ENCODE measurements at regions not wholly inside any gene's neighbourhood (a gene's known extent, or its start where the extent isn't known, plus 50 kb on each side); places are given as distances from the start of the nearest gene placed in this dataset.

DNA sequence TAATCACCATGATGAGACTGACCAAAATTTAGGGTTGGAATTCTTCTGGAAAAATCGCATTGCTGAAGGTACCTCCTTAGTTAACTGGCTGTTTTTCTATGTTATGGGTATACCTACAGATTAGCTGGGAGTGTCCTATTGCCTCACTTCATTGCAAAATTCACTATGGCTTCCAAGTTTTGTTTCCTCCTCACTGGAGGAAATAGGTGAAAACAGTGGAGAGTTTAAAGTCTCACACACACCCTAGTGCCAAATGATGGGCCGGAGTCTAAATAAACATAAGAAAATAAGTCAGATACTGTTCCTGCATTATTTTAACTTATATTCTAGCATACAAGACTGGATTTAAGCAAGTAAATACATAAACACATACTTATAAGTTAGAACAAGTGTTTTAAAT is 98.2 kb downstream of the AHR start:
- Mint-ChIP-seq H3K4me3 (no peak overlapping the region), H3K4me1 (ENCODE audit: low read depth) (peaks cover 22% of the 10 kb centered on the region), H3K27ac (no peak overlapping the region), H3K36me3 (ENCODE audit: low read depth) (peaks cover 18% of the 10 kb centered on the region), H3K27me3 (ENCODE audit: low read depth) (no peaks in the 10 kb centered on the region), H3K9me3 (ENCODE audit: insufficient read depth) (peaks cover 24% of the 10 kb centered on the region)
- POLR2A ChIA-PET: no interaction called here
- DNase-seq: no peak
- CTCF ChIA-PET: no interaction called here
- ATAC-seq: no peak

DNA sequence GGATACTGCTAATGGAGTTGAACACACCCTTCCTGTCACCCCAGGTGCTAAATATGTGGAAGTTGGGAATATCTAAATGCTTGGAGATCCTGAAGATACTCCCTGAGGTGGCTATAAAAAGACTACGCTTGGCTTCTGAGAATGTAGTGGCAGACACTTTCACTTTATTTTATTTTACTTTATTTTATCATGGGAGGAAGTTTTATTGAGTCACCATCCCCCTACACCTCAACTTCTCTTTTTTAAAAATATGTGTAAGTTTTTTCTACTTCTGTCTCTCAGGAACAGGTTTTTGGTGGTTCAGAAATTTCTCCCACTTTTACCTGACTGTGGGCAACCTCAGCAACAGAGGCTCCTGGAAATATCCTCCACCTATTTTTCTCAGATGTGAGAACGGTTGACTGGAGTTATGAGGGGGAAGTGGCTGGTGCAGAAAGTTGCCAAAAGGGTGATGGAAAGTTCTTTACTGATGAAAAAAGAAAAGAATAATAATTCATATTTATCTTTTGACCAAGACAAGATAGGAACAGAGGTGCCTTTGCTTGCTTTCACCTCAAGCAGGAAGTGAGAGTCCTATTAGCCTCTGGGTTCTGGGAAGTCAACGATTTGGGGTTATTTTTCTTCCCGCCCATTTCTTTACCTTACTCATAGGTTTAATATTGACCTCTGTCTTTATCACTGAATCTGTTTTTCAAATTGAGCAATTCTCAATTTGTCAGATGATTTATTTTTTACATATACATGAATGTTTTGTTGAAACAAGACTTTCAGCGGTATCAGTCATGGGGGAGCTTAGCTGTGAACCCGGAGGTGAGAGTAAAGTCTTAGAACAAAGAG is 103.6 kb downstream of the AHR start:
- Mint-ChIP-seq H3K4me1 (ENCODE audit: low read depth) (peaks cover 39% of the 10 kb centered on the region), H3K36me3 (ENCODE audit: low read depth) (peaks cover 4% of the 10 kb centered on the region), H3K27ac (peak overlapping the region; percentile 85), H3K9me3 (ENCODE audit: insufficient read depth) (no peaks in the 10 kb centered on the region), H3K27me3 (ENCODE audit: low read depth) (peaks cover 8% of the 10 kb centered on the region), H3K4me3 (peak overlapping the region; percentile 33)
- ChIA-PET POLR2A (interaction anchor here (1.2 to 1.4 kb wide), 2 partner anchors 11 to 104 kb away, joined by 3 to 5 read pairs; partner anchors contain the start of gene AHR), CTCF (interaction anchor here (0.7 kb wide), 1 partner anchor 419 kb away, joined by 3 read pairs; no protein-coding TSS in a partner anchor)
- DNase-seq (no peak), ATAC-seq (peak; percentile 52)

DNA sequence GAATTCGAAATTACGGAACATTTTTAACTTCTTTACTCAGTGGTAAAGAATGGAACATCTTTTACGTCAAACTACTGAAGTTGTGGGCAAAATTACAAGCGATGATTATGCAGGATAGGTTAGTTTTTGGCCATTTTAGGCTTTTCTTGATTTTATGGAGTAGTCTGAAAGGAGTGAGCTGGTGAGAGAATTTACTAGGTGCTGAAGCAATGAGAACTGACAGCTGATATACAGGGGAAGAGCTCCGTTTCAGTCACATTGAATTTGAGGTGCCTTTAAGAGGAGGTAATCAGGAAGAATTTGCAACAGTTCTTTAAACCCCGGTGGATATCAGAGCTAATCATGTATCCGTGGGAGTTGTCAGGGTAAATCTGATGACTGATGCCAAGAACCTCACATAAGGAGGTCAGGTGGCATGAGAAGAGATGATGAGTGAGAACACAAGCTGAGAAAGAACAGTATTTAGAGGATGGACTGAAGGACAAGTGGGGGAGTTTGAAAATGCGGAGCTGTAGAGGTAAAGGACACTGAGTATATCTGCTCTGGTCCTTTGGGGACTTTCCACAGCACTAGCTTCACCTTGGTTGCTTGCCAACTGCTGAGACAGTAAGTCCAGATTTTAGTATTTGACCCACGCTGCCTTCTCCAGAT is 104.3 kb downstream of the AHR start:
- CTCF ChIA-PET: interaction anchor here (0.7 kb wide), 1 partner anchor 420 kb away, joined by 3 read pairs; no protein-coding TSS in a partner anchor
- Mint-ChIP-seq H3K36me3 (ENCODE audit: low read depth) (peaks cover 4% of the 10 kb centered on the region), H3K4me1 (ENCODE audit: low read depth) (peaks cover 39% of the 10 kb centered on the region), H3K4me3 (no peak overlapping the region), H3K9me3 (ENCODE audit: insufficient read depth) (no peaks in the 10 kb centered on the region), H3K27ac (peak overlapping the region; percentile 85), H3K27me3 (ENCODE audit: low read depth) (peaks cover 8% of the 10 kb centered on the region)
- ATAC-seq (peak; percentile 21), DNase-seq (no peak)
- POLR2A ChIA-PET: interaction anchor here (1.2 kb wide), 1 partner anchor 105 kb away, joined by 5 read pairs; the partner anchor contains the start of gene AHR

DNA sequence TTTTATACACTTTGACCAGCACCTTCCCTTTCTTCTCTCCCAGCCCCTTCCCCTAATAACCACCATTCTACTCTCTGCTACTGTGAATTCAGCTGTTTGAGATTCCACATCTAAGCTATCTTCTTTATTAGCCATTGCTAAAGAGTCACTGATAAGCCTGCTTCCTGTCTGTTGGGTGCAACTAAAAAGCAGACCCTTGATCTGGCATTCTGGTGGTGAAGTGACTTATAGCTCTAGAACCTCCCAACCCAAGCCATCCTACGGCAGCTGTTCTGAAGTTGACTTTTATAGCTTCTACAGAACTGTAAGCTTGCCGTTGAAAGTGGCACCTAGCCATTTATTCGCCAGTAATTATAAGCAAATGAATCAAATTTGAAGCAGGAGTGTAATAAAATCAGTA is 105.6 kb downstream of the AHR start:
- no peaks in the 10 kb centered on the region for H3K9me3 Mint-ChIP-seq (ENCODE audit: insufficient read depth)
- peaks cover 39% of the 10 kb centered on the region for H3K4me1 Mint-ChIP-seq (ENCODE audit: low read depth)
- H3K4me3 Mint-ChIP-seq: no peak overlapping the region
- ChIA-PET POLR2A (no interaction called here), CTCF (no interaction called here)
- DNase-seq: no peak
- H3K27ac Mint-ChIP-seq: no peak overlapping the region
- peaks cover 12% of the 10 kb centered on the region for H3K27me3 Mint-ChIP-seq (ENCODE audit: low read depth)
- ATAC-seq: no peak
- H3K36me3 Mint-ChIP-seq (ENCODE audit: low read depth): peaks cover 4% of the 10 kb centered on the region

DNA sequence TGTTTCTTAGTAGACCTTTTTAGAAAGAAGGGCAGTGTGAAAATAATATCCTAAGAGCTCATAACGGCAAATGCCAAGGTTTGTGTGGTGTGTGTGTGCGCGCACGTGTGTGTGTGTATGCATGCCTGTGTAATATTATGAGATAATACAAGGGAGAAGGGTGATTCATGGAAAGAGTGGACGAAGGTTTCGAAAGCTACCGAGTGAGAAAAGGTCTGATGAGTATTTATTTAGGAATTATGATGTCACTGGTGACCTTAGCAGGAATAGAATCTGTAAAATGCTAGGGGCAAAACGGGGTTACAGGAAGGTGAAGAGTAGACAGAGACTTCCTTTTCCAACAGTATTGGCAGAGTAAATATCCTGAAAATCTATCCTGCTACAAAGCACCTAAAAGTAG is 107.3 kb downstream of the AHR start:
- Mint-ChIP-seq H3K27ac (no peak overlapping the region), H3K4me3 (no peak overlapping the region), H3K36me3 (ENCODE audit: low read depth) (peaks cover 4% of the 10 kb centered on the region), H3K27me3 (ENCODE audit: low read depth) (peaks cover 12% of the 10 kb centered on the region), H3K9me3 (ENCODE audit: insufficient read depth) (no peaks in the 10 kb centered on the region), H3K4me1 (ENCODE audit: low read depth) (peaks cover 26% of the 10 kb centered on the region)
- ATAC-seq (no peak), DNase-seq (no peak)
- ChIA-PET CTCF (no interaction called here), POLR2A (no interaction called here)

DNA sequence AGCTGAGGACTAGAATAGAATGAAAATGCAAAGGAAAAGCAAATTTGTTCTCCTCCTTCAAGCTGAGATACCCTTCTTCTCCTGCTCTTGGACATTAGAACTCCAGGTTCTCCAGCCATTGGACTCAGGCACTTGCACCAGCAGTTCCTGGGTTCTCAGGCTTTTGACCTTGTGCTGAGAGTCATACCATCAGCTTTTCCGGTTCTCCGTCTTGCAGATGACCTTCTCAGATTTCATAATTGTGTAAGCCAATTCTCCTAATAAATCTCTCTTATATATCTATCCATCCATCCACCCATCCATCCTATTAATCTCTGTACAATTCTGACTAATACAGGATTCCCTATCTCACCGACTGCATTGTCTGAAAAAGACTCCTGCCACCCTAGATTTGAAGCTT is 108.3 kb downstream of the AHR start:
- POLR2A ChIA-PET: no interaction called here
- Mint-ChIP-seq H3K27ac (no peak overlapping the region), H3K4me3 (no peak overlapping the region), H3K27me3 (ENCODE audit: low read depth) (peaks cover 12% of the 10 kb centered on the region), H3K4me1 (ENCODE audit: low read depth) (peaks cover 16% of the 10 kb centered on the region), H3K36me3 (ENCODE audit: low read depth) (peaks cover 4% of the 10 kb centered on the region), H3K9me3 (ENCODE audit: insufficient read depth) (no peaks in the 10 kb centered on the region)
- ATAC-seq (no peak), DNase-seq (no peak)
- CTCF ChIA-PET: no interaction called here

DNA sequence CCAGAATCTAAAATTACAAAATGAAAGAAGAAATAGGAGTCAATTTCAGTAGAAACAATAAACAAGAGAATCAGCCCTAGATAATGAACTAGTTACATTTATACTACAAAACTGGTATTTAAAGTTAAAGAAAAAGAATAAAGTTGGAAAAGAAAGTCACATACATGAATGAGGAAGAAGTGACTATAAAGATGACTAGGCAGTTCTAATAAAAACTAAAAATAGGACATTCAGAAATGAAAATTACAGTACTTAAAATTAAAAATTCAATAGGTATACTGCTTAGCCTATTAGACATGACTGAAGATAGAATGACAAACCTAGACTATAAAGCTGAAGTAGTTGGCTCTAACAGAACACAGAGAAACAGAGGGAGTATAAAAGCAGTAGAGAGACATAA is 108.8 kb downstream of the AHR start:
- POLR2A ChIA-PET: interaction anchor here (0.6 kb wide), 1 partner anchor 287 kb away, joined by 4 read pairs; no protein-coding TSS in a partner anchor
- H3K4me3 Mint-ChIP-seq: no peak overlapping the region
- ATAC-seq (no peak), DNase-seq (no peak)
- peaks cover 4% of the 10 kb centered on the region for H3K36me3 Mint-ChIP-seq (ENCODE audit: low read depth)
- no peak overlapping the region for H3K27ac Mint-ChIP-seq
- no peaks in the 10 kb centered on the region for H3K9me3 Mint-ChIP-seq (ENCODE audit: insufficient read depth)
- H3K4me1 Mint-ChIP-seq (ENCODE audit: low read depth): peaks cover 12% of the 10 kb centered on the region
- H3K27me3 Mint-ChIP-seq (ENCODE audit: low read depth): peaks cover 12% of the 10 kb centered on the region
- CTCF ChIA-PET: no interaction called here

DNA sequence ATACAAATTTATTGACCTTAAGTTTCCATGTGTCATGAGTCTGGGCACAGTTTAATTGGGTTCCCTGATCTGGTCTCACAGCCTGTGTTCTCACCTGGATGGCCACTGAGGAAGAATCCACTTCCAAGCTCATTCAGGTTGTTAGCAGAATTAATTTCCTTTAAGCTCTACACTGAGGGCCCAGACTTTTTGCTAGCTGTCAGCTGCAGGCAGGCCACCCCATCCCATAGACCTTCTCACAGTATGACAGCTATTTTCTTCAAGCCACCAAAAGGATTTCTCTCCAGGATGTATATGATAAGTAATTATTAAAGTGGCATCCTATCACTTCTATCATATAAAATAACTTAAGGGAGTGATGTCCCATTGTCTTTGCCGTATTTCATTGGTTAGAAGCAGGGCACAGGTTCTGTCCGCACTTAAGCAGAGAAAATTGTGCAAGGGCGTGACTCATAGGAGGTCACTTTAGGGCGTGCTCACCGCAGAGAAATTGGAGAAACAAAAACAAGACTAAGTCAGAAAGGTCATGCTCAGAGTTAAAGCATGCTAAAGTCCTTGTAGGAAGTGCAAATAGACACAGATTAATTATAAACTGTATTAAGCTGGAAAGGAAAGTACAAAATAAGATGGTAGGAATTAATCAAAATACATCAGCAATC is 109.9 kb downstream of the AHR start:
- no peak for ATAC-seq
- Mint-ChIP-seq H3K36me3 (ENCODE audit: low read depth) (no peaks in the 10 kb centered on the region), H3K27me3 (ENCODE audit: low read depth) (peaks cover 12% of the 10 kb centered on the region), H3K27ac (no peak overlapping the region), H3K4me1 (ENCODE audit: low read depth) (peaks cover 4% of the 10 kb centered on the region), H3K9me3 (ENCODE audit: insufficient read depth) (no peaks in the 10 kb centered on the region), H3K4me3 (no peak overlapping the region)
- no peak for DNase-seq
- ChIA-PET CTCF (no interaction called here), POLR2A (no interaction called here)

DNA sequence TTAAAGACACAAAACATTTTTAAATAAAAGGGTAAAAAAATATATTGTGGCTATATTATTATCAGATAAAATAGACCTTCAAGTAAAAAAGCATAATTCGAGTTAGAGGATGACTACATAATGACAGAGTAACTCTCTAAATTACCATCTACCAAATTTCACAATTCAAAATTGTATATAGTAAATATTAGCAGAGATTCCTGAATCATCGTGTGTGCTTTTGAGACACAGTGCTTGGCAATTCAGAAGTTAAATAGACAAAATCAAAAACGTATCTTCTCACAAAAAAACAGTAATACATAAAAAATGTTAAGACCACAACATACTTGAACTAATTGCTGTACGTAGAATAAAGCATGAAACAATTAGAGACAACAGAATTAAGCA is 110.4 kb downstream of the AHR start:
- POLR2A ChIA-PET: no interaction called here
- CTCF ChIA-PET: no interaction called here
- Mint-ChIP-seq H3K27me3 (ENCODE audit: low read depth) (peaks cover 12% of the 10 kb centered on the region), H3K4me1 (ENCODE audit: low read depth) (peaks cover 3% of the 10 kb centered on the region), H3K36me3 (ENCODE audit: low read depth) (no peaks in the 10 kb centered on the region), H3K27ac (no peak overlapping the region), H3K4me3 (no peak overlapping the region), H3K9me3 (ENCODE audit: insufficient read depth) (no peaks in the 10 kb centered on the region)
- no peak for DNase-seq
- no peak for ATAC-seq

DNA sequence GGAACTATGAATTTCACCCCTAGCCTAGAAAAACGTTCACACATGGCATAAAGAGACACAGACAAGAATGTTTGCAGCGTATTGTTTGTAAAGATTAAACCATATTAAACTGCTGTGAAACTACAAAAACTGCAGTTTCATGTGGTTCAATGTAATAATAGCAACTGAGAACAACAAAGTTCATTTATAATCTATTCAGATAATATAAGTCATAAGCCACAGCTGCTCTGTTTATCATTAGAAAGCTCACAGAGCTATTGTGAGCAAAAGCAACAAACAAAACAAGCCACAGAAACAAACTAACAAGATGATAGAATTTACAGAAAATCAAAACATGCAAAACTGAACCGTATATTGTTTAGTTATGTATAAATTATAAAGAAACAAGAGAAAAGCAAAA is 113.5 kb downstream of the AHR start:
- no peak for DNase-seq
- ChIA-PET POLR2A (no interaction called here), CTCF (no interaction called here)
- H3K27ac Mint-ChIP-seq: no peak overlapping the region
- H3K4me1 Mint-ChIP-seq (ENCODE audit: low read depth): no peaks in the 10 kb centered on the region
- ATAC-seq: no peak
- no peaks in the 10 kb centered on the region for H3K36me3 Mint-ChIP-seq (ENCODE audit: low read depth)
- H3K9me3 Mint-ChIP-seq (ENCODE audit: insufficient read depth): no peaks in the 10 kb centered on the region
- H3K4me3 Mint-ChIP-seq: no peak overlapping the region
- H3K27me3 Mint-ChIP-seq (ENCODE audit: low read depth): peaks cover 5% of the 10 kb centered on the region

DNA sequence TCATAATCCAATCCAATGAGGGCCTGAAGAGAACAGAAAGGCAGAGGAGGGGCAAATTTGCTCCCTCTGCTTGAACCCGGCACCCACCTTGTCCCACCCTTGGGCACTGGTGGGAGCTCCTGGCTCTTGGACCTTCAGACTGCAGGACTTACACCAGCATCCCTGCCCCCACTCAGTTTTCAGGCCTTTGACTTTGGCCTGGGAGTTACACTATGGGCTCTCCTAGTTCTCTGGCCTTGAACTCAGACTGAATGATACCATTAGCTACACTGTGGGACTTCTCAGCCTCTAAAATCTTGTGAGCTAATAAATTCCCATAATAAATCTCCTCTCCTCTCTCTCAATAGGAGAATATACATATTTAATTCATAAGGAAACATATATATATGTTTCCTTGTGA is 114.4 kb downstream of the AHR start:
- H3K4me3 Mint-ChIP-seq: no peak overlapping the region
- H3K4me1 Mint-ChIP-seq (ENCODE audit: low read depth): no peaks in the 10 kb centered on the region
- DNase-seq (no peak), ATAC-seq (no peak)
- peaks cover 4% of the 10 kb centered on the region for H3K27me3 Mint-ChIP-seq (ENCODE audit: low read depth)
- ChIA-PET CTCF (no interaction called here), POLR2A (no interaction called here)
- no peaks in the 10 kb centered on the region for H3K36me3 Mint-ChIP-seq (ENCODE audit: low read depth)
- no peak overlapping the region for H3K27ac Mint-ChIP-seq
- H3K9me3 Mint-ChIP-seq (ENCODE audit: insufficient read depth): no peaks in the 10 kb centered on the region

DNA sequence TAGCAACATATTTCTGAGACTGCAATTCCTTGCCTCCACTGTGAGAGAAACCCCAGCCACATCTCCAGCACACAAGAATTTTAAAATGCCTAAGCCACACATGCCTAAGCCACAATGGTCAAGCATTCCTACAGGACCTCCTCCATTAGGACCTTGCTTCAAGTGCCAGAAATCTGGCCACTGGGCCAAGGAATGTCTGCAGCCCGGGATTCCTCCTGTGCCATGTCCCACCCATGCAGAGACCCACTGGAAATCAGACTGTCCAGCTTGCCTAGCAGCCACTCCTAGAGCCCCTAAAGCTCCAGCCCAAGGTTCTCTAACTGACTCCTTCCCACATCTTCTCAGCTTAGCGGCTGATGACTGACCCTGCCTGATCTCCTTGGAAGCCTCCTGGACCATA is 117.5 kb downstream of the AHR start:
- no peaks in the 10 kb centered on the region for H3K27me3 Mint-ChIP-seq (ENCODE audit: low read depth)
- H3K4me1 Mint-ChIP-seq (ENCODE audit: low read depth): no peaks in the 10 kb centered on the region
- CTCF ChIA-PET: no interaction called here
- H3K9me3 Mint-ChIP-seq (ENCODE audit: insufficient read depth): no peaks in the 10 kb centered on the region
- DNase-seq: no peak
- no peak for ATAC-seq
- H3K27ac Mint-ChIP-seq: no peak overlapping the region
- POLR2A ChIA-PET: no interaction called here
- H3K36me3 Mint-ChIP-seq (ENCODE audit: low read depth): no peaks in the 10 kb centered on the region
- H3K4me3 Mint-ChIP-seq: no peak overlapping the region

Data from activated CD8-positive, alpha-beta T cell treated with anti-CD3 and anti-CD28 coated beads, Interleukin-2, amount 10 ng/mL, durations not matched to agents 7 days and 5 days (primary cell).